ENCODE measurements at regions not wholly inside any gene's neighbourhood (a gene's known extent, or its start where the extent isn't known, plus 50 kb on each side); places are given as distances from the start of the nearest gene placed in this dataset.

DNA sequence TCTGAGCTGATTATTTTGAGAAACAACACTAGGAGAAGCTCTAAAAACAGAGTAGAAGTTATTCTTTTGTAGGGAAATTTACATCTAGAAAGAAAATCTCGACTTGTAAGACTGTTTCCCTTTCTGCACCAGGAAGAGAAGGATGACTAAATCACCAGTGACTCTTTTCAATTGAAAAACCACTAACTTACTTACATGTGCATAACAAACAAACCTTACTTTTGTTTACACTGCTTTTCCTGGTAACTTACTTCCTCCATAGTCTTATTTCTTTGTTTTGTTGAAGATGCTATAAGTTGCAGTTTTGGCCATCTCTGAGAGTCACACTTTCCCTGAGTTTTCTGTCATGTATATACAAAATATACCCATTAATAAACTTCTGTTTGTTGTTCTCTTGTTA lies 293.6 kb upstream of the FAT4 start:
- no peak for DNase-seq (ENCODE audit: low spot score in 2 of 2)
- Histone ChIP-seq H3K27ac (no peak overlapping the region), H3K9me3 (no peaks in the 10 kb centered on the region), H3K4me3 (no peak overlapping the region), H3K4me1 (no peaks in the 10 kb centered on the region), H3K27me3 (no peaks in the 10 kb centered on the region), H3K36me3 (no peaks in the 10 kb centered on the region)
- intact Hi-C loops (cut with DNase I) = no loop called here
- TF ChIP-seq, protein P1, sequence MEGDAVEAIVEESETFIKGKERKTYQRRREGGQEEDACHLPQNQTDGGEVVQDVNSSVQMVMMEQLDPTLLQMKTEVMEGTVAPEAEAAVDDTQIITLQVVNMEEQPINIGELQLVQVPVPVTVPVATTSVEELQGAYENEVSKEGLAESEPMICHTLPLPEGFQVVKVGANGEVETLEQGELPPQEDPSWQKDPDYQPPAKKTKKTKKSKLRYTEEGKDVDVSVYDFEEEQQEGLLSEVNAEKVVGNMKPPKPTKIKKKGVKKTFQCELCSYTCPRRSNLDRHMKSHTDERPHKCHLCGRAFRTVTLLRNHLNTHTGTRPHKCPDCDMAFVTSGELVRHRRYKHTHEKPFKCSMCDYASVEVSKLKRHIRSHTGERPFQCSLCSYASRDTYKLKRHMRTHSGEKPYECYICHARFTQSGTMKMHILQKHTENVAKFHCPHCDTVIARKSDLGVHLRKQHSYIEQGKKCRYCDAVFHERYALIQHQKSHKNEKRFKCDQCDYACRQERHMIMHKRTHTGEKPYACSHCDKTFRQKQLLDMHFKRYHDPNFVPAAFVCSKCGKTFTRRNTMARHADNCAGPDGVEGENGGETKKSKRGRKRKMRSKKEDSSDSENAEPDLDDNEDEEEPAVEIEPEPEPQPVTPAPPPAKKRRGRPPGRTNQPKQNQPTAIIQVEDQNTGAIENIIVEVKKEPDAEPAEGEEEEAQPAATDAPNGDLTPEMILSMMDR (IDR thresholded peaks at IDR 0.05) = no peak

DNA sequence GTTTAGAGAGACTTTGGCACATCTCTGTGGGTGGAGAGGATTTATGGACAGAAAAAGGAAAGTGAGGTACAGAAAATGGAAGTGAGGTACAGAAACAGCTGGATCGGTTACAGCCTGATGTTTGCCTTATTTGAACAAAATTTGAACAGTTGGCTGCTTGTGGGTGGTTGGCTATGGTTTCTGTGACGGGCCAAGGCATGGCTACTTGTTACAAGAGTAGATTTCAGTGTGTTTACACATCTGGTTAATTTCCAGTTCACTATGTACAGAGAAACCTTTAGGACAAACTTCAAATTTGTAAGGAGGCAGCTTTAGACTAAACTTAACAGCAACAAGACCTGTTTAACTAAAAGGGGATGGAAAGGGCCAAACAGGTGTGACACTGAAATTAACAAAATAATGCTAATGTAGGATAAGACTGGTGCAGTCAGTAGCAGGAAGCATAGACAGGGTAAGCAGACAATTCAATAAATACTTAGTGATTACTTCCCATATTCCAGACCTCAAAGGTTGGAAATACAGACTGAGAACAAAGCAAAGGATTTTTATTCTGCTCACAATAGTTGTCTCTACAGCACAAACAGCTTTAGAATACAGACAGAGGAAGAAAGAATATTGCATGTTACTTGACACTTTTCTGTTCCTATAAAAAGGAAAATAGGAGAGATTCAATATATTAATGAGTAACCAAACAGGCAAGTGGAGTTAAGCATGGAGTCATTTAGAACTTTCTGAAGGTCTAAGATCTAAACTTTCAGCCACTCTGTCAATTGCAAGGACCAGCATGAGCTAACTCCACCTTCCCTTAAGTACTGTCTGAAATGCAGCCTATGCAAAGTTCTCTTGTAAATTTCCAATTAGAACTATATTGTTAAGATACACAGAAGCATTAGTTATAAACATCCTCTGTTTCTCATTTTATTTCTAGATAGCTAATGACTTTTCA lies 294.4 kb upstream of the FAT4 start:
- no peak for DNase-seq (ENCODE audit: low spot score in 2 of 2)
- Histone ChIP-seq H3K9me3 (no peaks in the 10 kb centered on the region), H3K27me3 (no peaks in the 10 kb centered on the region), H3K4me1 (no peaks in the 10 kb centered on the region), H3K27ac (no peak overlapping the region), H3K36me3 (no peaks in the 10 kb centered on the region), H3K4me3 (no peak overlapping the region)
- intact Hi-C loops (cut with DNase I) = no loop called here
- TF ChIP-seq, protein P1 (IDR thresholded peaks at IDR 0.05) = no peak

DNA sequence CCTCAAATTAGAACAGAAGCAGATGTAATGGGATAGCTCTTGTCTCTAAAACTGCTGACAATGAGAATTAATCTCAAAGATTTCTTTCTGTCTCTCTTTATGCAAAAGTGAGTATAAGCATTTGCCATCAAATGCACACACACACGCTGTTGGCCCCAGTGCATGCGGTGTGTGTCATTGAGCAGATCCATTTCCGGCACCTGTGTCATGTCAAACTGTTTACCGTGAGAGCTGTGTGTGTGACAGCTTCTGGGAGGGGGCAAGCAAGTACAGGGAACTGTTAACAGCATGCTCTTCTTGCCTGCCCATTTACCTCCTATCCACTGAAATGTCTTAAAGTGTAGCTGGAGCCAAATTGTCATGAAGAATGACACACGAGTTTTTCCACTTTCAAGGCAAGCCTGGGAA lies 297.9 kb upstream of the FAT4 start:
- no peak overlapping the region for H3K4me3 ChIP-seq
- no peak for DNase-seq (ENCODE audit: low spot score in 2 of 2)
- no peaks in the 10 kb centered on the region for H3K9me3 ChIP-seq
- no peaks in the 10 kb centered on the region for H3K4me1 ChIP-seq
- intact Hi-C loops (cut with DNase I) = no loop called here
- TF ChIP-seq, protein P1 (IDR thresholded peaks at IDR 0.05) = no peak
- no peaks in the 10 kb centered on the region for H3K36me3 ChIP-seq
- no peak overlapping the region for H3K27ac ChIP-seq
- no peaks in the 10 kb centered on the region for H3K27me3 ChIP-seq

DNA sequence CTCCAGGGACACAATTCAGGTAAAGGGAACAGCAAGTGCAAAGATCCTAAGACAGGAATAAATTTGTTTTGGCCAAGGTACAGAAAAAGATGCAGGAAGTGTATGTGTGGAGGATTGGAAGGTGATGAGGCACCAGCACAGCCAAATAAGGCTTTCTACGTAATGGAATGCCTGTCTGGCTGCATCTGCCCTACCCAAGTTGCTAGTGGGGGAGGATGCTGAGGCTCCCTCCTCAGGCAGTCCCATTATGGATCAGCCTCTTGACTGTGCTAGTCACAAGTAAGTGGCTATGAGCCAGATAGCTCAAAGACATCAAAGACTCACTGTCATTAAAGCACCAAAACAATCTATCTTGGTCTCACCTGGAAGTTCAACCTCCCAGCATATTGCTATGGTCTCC lies 300.9 kb upstream of the FAT4 start:
- Histone ChIP-seq H3K4me3 (no peak overlapping the region), H3K27me3 (no peaks in the 10 kb centered on the region), H3K36me3 (no peaks in the 10 kb centered on the region), H3K9me3 (no peaks in the 10 kb centered on the region), H3K4me1 (no peaks in the 10 kb centered on the region), H3K27ac (no peak overlapping the region)
- intact Hi-C loops (cut with DNase I) = no loop called here
- DNase-seq (ENCODE audit: low spot score in 2 of 2) = no peak
- TF ChIP-seq, protein P1 (IDR thresholded peaks at IDR 0.05) = no peak

DNA sequence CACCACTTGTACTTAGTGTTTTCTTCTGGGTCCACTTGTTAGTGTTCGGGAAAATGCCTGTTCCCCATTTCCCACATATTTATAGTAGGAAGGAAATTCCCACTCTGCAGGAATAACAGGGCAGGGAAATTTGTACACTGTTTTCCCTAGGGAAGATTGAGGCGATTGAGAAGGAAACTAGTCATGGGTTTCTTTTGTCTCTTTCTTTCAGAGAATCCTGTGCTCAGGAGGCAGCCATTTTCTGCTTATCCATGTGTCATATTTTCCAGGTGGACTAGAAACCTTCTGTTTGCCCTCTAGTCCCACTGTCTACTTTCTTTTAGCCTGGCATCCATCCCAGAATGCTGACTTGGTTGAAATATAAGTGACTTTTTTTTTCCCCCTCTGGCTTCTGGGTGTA lies 299.1 kb upstream of the ANKRD50 start:
- H3K36me3 ChIP-seq = no peaks in the 10 kb centered on the region
- no peaks in the 10 kb centered on the region for H3K27me3 ChIP-seq
- no peak overlapping the region for H3K27ac ChIP-seq
- TF ChIP-seq, protein P1 (IDR thresholded peaks at IDR 0.05) = no peak
- DNase-seq (ENCODE audit: low spot score in 2 of 2) = no peak
- no peaks in the 10 kb centered on the region for H3K4me1 ChIP-seq
- intact Hi-C loops (cut with DNase I) = no loop called here
- no peaks in the 10 kb centered on the region for H3K9me3 ChIP-seq
- no peak overlapping the region for H3K4me3 ChIP-seq
